ENCODE measurements at regions not wholly inside any gene's neighbourhood (a gene's known extent, or its start where the extent isn't known, plus 50 kb on each side); places are given as distances from the start of the nearest gene placed in this dataset.
"Not testable (repeated sequence)": the region's sequence is repeated elsewhere in the genome, so short reads cannot be mapped to it uniquely, and the experiment has no call there.

DNA sequence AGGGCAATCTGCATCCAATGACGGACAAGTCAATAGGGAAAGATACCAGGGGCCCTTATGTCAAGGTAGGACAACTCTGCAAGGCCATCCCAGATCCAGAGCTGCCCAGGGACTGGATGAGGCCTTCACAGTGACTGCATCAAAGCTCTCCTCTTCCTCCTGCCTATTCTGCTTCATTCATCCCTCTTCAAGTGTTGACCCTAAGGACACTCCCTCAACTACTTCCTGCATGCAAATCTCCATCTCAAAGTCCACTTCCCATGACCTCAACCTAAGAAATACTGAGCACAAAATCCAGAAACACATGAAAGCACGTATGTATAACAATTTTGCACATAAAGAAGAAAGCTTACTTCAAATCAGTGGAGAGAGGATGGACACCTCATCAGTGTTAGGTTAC is 182.3 kb downstream of the AVL9 start:
- TF ChIP-seq, protein P1, sequence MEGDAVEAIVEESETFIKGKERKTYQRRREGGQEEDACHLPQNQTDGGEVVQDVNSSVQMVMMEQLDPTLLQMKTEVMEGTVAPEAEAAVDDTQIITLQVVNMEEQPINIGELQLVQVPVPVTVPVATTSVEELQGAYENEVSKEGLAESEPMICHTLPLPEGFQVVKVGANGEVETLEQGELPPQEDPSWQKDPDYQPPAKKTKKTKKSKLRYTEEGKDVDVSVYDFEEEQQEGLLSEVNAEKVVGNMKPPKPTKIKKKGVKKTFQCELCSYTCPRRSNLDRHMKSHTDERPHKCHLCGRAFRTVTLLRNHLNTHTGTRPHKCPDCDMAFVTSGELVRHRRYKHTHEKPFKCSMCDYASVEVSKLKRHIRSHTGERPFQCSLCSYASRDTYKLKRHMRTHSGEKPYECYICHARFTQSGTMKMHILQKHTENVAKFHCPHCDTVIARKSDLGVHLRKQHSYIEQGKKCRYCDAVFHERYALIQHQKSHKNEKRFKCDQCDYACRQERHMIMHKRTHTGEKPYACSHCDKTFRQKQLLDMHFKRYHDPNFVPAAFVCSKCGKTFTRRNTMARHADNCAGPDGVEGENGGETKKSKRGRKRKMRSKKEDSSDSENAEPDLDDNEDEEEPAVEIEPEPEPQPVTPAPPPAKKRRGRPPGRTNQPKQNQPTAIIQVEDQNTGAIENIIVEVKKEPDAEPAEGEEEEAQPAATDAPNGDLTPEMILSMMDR (IDR thresholded peaks at IDR 0.05; ENCODE audit: insufficient read depth, missing control alignments): no peak
- FAIRE-seq: no peak
- DNase-seq (ENCODE audit: insufficient read length, low spot score): no peak

DNA sequence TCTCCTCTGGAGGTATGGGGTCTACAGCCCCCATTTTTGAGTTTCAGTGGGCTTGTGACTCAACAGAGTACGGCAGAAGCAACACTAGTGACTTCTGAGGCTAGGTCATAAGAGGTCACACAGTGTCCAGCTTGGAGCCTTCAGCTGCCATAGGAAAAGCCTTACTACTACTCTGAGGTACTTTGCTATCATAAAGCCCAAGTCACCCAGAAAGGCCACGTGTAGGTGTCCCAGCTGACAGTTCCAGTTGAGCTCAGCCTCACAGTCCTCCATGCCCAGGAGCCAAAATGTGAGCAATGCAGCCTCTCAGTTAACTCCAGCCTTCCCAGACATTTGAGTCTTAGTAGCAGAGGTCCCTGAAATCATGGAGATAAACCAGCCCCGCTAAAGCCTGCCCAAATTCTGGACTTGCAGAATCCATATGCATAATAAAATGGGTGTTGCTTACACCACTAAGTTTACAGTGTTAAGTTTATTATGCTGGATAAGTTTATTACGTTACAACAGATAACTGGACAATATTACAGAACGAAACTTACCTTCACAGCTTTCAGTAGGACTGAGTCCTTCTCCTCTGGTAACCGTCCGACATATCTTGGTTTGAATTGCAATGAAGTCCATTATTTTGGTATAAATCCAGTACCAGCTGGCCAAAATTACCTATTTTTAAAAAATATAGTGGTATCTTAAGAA is 181.1 kb downstream of the AVL9 start:
- TF ChIP-seq, protein P1 (IDR thresholded peaks at IDR 0.05; ENCODE audit: insufficient read depth, missing control alignments): no peak
- no peak for DNase-seq (ENCODE audit: insufficient read length, low spot score)
- no peak for FAIRE-seq

DNA sequence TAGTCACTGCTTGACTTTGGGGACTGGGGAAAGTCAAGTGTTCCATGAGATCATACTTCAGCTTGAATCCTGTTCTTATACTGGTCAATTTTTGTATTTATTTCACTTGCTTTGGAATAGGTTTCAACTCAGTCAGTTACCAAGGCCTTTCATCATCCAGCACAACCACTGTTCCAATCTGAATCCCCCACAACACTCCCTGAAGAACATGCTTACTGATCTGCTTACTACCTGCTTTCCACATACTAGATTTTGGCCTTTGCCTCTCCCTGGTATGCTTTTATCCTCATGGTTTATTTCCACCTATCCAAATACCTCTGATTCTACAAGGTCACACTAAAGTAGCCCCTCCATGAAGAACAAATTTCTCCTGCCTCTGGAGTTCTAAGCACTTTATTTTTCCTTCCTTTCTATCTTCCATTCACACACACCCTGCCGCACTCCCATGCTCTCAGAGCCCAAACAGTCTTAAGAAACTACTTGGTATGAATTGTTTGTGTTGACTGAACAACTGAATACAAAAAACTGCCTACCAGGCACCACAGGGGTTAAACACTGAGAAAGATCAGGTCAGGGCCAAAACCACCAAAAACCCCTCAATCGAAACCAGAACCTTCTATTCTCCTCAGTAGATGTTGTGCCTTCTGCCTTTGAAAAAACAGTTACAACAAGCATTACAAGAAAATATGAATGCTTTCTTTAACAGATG is 178.1 kb downstream of the AVL9 start:
- TF ChIP-seq, protein P1 (IDR thresholded peaks at IDR 0.05; ENCODE audit: insufficient read depth, missing control alignments): no peak
- FAIRE-seq: no peak
- no peak for DNase-seq (ENCODE audit: insufficient read length, low spot score)

DNA sequence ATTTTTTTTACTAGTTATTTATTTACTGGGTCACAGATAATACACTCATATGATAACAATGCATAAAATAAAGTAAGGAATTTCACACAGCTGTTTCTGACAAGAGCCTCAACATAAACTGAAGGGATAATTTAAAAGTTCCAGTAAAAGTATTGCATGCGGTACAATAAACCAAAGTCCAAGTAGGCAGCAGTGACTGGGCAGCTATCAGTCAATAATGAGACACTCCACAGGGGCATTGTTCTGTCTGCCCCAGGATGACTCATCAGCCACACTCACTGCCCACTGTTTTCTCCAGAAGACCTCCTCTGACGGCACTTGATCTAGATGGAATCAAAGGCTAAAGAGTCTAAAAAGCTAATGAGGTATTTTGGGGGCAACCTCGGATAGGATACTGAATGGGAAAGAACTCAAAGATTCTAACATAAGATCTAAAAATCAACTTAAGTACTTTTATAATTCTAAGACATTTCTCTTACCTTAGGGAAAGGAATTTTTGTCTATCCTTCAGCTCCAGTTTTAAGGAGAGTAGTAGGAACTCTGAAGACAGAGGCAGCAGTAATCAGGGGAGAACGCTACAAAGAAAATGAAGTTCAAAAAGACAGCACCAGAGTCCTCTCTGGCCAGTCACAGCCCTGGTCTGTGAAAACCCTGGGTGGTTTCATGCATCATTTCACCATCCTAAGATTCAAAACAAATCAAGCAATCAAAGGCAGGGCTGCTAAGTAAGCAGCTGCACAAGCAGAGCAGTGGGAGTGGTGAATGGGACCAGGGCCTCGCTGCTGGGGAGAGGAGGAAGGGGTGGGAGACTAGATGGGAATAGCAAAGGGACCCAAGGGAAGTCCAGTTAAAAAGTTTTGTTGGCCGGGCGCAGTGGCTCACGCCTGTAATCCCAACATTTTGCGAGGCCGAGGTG is 175.1 kb downstream of the AVL9 start:
- DNase-seq (ENCODE audit: insufficient read length, low spot score) (no peak), FAIRE-seq (no peak)
- TF ChIP-seq, protein P1 (IDR thresholded peaks at IDR 0.05; ENCODE audit: insufficient read depth, missing control alignments): no peak

DNA sequence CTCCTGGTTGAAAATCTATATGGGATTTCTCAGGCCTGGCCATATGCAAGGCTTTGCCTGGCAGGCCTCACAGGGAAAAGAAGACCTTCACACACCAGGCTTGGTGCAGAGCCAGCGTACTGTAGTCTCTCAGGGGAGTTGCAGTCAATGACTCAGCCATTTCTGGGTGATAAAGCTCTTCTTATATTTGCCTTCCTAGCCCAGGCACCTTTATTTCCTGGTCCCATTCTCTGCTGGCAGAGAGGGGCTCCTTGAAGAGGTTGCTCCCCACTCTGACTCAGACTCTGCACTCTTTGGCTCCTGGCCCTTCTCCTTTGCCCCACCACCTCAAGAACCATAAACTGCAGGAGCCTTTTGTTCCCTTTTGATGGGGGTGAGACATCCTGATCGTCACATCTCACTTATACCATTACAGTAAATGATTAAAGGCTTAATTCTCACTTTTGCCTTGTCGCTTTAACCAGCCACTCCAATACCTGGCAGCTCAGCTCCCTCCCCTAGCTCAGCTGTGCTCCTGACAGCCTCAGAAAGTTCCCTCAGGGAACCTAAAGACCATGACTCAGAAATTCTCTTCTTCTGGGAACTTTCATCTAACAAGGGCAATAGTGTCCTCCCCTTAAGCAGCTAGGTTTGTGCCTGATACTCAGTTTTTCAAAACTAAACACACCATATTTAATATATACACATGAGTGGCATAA is 174.0 kb downstream of the AVL9 start:
- not testable (repeated sequence) for DNase-seq (ENCODE audit: insufficient read length, low spot score); FAIRE-seq

DNA sequence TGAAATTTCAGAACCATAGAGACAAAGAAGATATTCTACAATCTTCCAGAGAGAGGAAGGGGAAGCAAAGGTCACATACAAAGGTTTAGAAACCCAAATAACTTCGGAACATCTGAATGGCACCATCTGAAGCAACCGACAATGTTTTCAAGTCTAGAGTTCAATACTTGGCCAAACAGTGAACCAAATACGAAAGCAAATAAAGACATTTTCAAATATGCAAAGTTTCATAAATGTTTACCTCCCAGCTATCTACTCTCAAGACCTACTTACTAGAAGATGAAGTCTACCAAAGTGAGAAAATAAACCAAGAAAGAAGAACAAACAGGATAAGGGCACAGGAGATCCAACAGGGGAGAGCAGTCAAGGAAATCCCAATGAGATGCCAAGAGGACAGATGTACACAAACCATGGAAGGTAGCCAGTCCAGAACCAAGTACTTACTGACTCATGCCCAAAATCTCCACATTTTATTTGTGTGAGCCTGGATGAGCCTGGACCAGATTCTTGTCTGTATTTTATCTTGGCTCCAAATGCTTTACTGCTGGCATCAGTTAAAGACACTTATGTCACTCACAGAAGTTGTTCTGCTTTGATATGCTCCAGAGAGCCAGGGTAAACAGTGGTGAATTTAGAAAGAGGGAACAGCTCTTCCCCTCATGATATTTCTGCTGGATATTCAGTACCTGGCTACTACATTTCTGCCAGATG is 173.3 kb downstream of the AVL9 start:
- FAIRE-seq; DNase-seq (ENCODE audit: insufficient read length, low spot score): not testable (repeated sequence)

DNA sequence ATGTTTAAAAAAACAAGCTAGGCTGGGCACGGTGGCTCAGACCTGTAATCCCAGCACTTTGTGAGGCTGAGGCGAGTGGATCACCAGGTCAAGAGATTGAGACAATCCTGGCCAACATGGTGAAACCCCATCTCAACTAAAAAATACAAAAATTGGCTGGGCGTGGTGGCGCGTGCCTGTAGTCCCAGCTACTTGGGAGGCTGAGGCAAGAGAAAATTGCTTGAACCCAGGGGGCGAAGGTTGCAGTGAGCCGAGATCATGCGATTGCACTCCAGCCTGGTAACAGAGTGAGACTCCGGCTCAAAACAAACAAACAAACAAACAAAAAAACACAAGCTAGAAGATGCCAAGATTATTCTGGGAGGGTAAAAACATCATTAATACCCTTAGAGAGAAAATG is 172.3 kb downstream of the AVL9 start:
- not testable (repeated sequence) for DNase-seq (ENCODE audit: insufficient read length, low spot score); FAIRE-seq

DNA sequence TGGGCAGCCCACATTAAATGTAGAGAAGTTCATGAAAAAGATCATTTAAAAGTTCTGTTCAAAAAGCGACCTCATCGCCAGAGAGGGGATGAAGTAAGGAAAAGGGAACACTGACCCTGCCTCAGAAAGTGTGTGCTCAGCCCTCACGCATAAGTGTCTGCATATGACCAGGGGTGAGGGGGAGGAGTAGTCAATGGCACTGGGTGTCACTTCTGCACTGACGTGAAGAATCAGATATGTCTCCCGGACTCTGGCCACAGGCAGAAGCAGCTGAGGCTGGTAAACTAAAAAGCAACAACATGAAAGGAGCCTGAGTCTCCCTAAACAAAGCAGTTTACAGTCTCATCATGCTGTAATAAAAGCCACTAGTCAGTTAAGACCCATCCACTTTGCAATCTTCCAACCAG is 168.5 kb downstream of the AVL9 start:
- FAIRE-seq; DNase-seq (ENCODE audit: insufficient read length, low spot score): not testable (repeated sequence)

DNA sequence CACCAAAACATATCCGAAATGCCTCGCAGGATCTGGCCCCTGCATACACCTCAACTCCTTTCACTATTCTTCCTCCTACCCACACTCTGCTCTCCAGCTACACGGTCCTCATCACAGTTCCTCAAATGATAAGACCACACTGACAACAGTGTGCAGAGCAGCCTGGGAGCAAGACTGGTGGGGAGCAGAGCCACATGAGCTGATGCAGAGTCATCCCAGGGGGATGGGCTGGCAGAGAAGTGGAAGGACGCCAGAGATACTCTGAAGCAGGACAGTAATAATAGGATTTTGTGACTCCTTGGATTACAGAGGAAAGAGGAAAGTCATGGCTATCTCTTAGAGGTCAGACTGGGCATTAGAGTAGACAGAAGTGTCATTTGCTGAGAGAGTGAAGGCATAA is 167.2 kb downstream of the AVL9 start:
- not testable (repeated sequence) for DNase-seq (ENCODE audit: insufficient read length, low spot score); FAIRE-seq

Measured in D721Med (cell line).